K562 (cell line): ENCODE measurements at regions not wholly inside any gene's neighbourhood (a gene's known extent, or its start where the extent isn't known, plus 50 kb on each side); places are given as distances from the start of the nearest gene placed in this dataset.

ENCODE experiments used
- ATAC-seq: fragments of 200-7000 bp; cut with Tn5 transposase; 3 replicates; pipeline ENCODE4 v1.9.1; 2020; ENCODE audit warnings: moderate library complexity
- BruUV-seq: library from RNA; stranded (reverse); fragments of 400-500 nt; replicated peaks from 2 replicates; lab custom pipeline; 2021; lab: Mats Ljungman, UMichigan
- CTCF ChIA-PET: fragments of 300-600 bp; formaldehyde crosslinking; extraction: SDS; loops from one replicate; lab custom pipeline; 2021; ENCODE audit warnings: low intra/inter-chr PET ratio; lab: Yijun Ruan, JAX
- POLR2A ChIA-PET: fragments of 300-600, 350-650 bp; sonication (Branson Sonifier 250); formaldehyde crosslinking; extraction: SDS; loops from one replicate; lab custom pipeline; 2021; ENCODE audit warnings: antibody characterized with exemption, inconsistent platforms; lab: Yijun Ruan, JAX
- DNase-seq, 4 experiments: peaks; one replicate each; pipeline versions ENCODE4 v3.0.0 to v3.0.0-alpha.2; 2011 to 2018; ENCODE audit warnings: low spot score in 3 of 4, mixed read lengths in 3 of 4; ENCODE audit errors: extremely low read depth in 1 of 4
- FAIRE-seq: peaks from 2 replicates; lab custom pipeline; 2011; peaks lifted over from hg19 to GRCh38; lab: Jason Lieb, UNC
- H2AFZ ChIP-seq: 2 replicates; pipeline ENCODE4 v1.6.0; 2011; ENCODE audit warnings: low read depth, low read length, control low read depth, inconsistent platforms
- H3K27ac ChIP-seq: fragments of 200-600 bp; 3 replicates; pipeline ENCODE4 v1.8.0; 2011; ENCODE audit warnings: low read depth, mild to moderate bottlenecking, control low read depth, inconsistent platforms, low read length, moderate library complexity, mixed read lengths; ENCODE audit errors: extremely low read depth
- H3K27me3 ChIP-seq, 2 experiments: fragments of 300-600 bp in 1 of 2; 2 replicates in 1 of 2; 3 replicates in 1 of 2; pipeline versions ENCODE4 v1.6.0 to v1.8.0; 2011; ENCODE audit warnings: inconsistent platforms in 2 of 2, low read length in 2 of 2, mild to moderate bottlenecking in 1 of 2, mixed read lengths in 1 of 2, moderate library complexity in 1 of 2; ENCODE audit not compliant: control insufficient read depth in 2 of 2, insufficient read depth in 2 of 2
- H3K36me3 ChIP-seq: fragments of 300-600 bp; 3 replicates; pipeline ENCODE4 v1.8.0; 2011; ENCODE audit warnings: mild to moderate bottlenecking, low read length, inconsistent platforms; ENCODE audit not compliant: control insufficient read depth, insufficient read depth
- H3K4me1 ChIP-seq, 2 experiments: fragments of 200-600 bp in 1 of 2; replicated peaks in 1 of 2; 2 replicates in 1 of 2; 3 replicates in 1 of 2; pipeline versions ENCODE4 v1.5.1 to v1.8.0; 2011; ENCODE audit warnings: inconsistent platforms in 2 of 2, low read length in 2 of 2, mild to moderate bottlenecking in 1 of 2, mixed read lengths in 1 of 2, moderate library complexity in 1 of 2; ENCODE audit not compliant: control insufficient read depth in 2 of 2, insufficient read depth in 2 of 2
- H3K4me2 ChIP-seq: 2 replicates; pipeline ENCODE4 v1.6.1; 2011; ENCODE audit warnings: low read length, control low read depth, inconsistent platforms, mixed read lengths; ENCODE audit not compliant: insufficient read depth
- H3K4me3 ChIP-seq: fragments of 200-600 bp; sonication (generic), shearing (Covaris generic); 2 replicates; pipeline ENCODE4 v1.5.1; 2016; ENCODE audit warnings: control low read depth, inconsistent platforms
- H3K79me2 ChIP-seq: fragments of 200-600 bp; 3 replicates; pipeline ENCODE4 v1.8.0; 2011; ENCODE audit warnings: low read length, inconsistent platforms; ENCODE audit not compliant: control insufficient read depth, insufficient read depth
- H3K9ac ChIP-seq, 2 experiments: 2 replicates each; pipeline versions ENCODE4 v1.6.0 to v1.6.1; 2011; ENCODE audit warnings: low read depth in 2 of 2, low read length in 2 of 2, control low read depth in 1 of 2, inconsistent platforms in 1 of 2, mild to moderate bottlenecking in 1 of 2, mixed read lengths in 1 of 2; ENCODE audit not compliant: insufficient read depth in 1 of 2
- H3K9me1 ChIP-seq: one replicate; pipeline ENCODE4 v1.6.0; 2011; ENCODE audit warnings: inconsistent platforms, mild to moderate bottlenecking, low read length, moderate library complexity; ENCODE audit not compliant: control insufficient read depth, insufficient read depth
- H3K9me3 ChIP-seq: replicated peaks from 2 replicates; pipeline ENCODE4 v1.5.1; 2011; ENCODE audit warnings: low read depth, low read length, inconsistent platforms; ENCODE audit not compliant: control insufficient read depth, insufficient read depth
- H4K20me1 ChIP-seq: replicated peaks from 2 replicates; pipeline ENCODE4 v1.6.1; 2011; ENCODE audit warnings: low read length, inconsistent platforms, mixed read lengths; ENCODE audit not compliant: control insufficient read depth, insufficient read depth
- CAMTA2 ChIP-seq: fragments of 250-450 bp; sonication (Bioruptor Pico); conservative IDR thresholded peaks from 2 replicates; pipeline ENCODE4 v1.5.1; 2022
- CBX1 ChIP-seq: sonication (generic); IDR thresholded peaks from 2 replicates; pipeline ENCODE4 v1.6.1; 2016; ENCODE audit warnings: antibody characterized with exemption, low read depth, mild to moderate bottlenecking
- ETV5 ChIP-seq: sonication (generic); formaldehyde crosslinking; IDR thresholded peaks from 2 replicates; pipeline ENCODE4 v1.4.0; 2020; ENCODE audit warnings: low read depth, mild to moderate bottlenecking, missing genetic modification reagents
- GMEB1 ChIP-seq: fragments of 250-450 bp; sonication (Bioruptor Pico); IDR thresholded peaks from 2 replicates; pipeline ENCODE4 v1.4.0; 2020; ENCODE audit warnings: mild to moderate bottlenecking
- ILK ChIP-seq: fragments of 450-650 bp; IDR thresholded peaks from 2 replicates; pipeline ENCODE4 v1.6.1; 2016; ENCODE audit warnings: missing genetic modification characterization, low read depth, mild to moderate bottlenecking, missing compliant biosample characterization, moderate library complexity, borderline replicate concordance
- NFIX ChIP-seq: fragments of 250-450 bp; sonication (Bioruptor Pico); IDR thresholded peaks from 2 replicates; pipeline ENCODE4 v1.4.0; 2020; ENCODE audit warnings: low read depth, mild to moderate bottlenecking, moderate library complexity
- POLR2H ChIP-seq: IDR thresholded peaks from 2 replicates; pipeline ENCODE4 v1.6.1; 2016; ENCODE audit warnings: missing genetic modification characterization, low read depth, mild to moderate bottlenecking, control low read depth, missing compliant biosample characterization, moderate library complexity
- RAD51 ChIP-seq: fragments of 450-650 bp; IDR thresholded peaks from 2 replicates; pipeline ENCODE4 v1.7.1; 2016; ENCODE audit warnings: low read depth, mild to moderate bottlenecking, borderline replicate concordance
- RBFOX2 ChIP-seq: fragments of 200-400 bp; formaldehyde crosslinking; IDR thresholded peaks from 2 replicates; pipeline ENCODE4 v1.6.1; 2017; ENCODE audit warnings: low read depth, mild to moderate bottlenecking, low read length, moderate library complexity
- RBM39 ChIP-seq: fragments of 200-400 bp; formaldehyde crosslinking; optimal IDR thresholded peaks from 2 replicates; pipeline ENCODE3; 2018; ENCODE audit warnings: low read depth, low read length
- RHOXF2B ChIP-seq: fragments of 250-450 bp; sonication (Bioruptor Pico); conservative IDR thresholded peaks from 2 replicates; pipeline ENCODE4 v1.5.1; 2021
- SOX6 ChIP-seq: fragments of 450-650 bp; IDR thresholded peaks from 2 replicates; pipeline ENCODE4 v1.6.1; 2014; ENCODE audit warnings: mild to moderate bottlenecking
- ZNF395 ChIP-seq: fragments of 200-800 bp; sonication (Bioruptor generic); IDR thresholded peaks from 2 replicates; pipeline ENCODE4 v1.6.1; 2017; ENCODE audit warnings: missing genetic modification characterization, missing compliant biosample characterization
- WGBS: fragments of 100-300 bp; shearing (Covaris generic); methylation state at CpG from one replicate; pipeline ENCODE4 v1.1.6; 2016; ENCODE audit warnings: low coverage, mixed read lengths; ENCODE audit not compliant: insufficient coverage; ENCODE audit errors: missing lambda C conversion rate; 5-methylcytosine and 5-hydroxymethylcytosine counted together
- in situ Hi-C: fragments of 300-500 bp; cut with MboI; formaldehyde crosslinking; loops from 4 replicates; pipeline ENCODE4 v1.15.0; 2018; ENCODE audit warnings: inconsistent platforms, mixed read lengths
- intact Hi-C: fragments of 100-400 bp; cut with micrococcal nuclease; formaldehyde crosslinking; loops from 2 replicates; pipeline ENCODE4 v1.14.2; 2022

- H3K4me2 ChIP-seq = no peak overlapping the region
- no peaks in the 10 kb centered on the region for H3K36me3 ChIP-seq
- no peak for FAIRE-seq
- no peak overlapping the region for H3K9ac ChIP-seq
- 18% methylated on average over 4 of the region's 4 CpGs for WGBS
- ATAC-seq = no peak
- H3K27ac ChIP-seq = no peak overlapping the region
- H3K27me3 ChIP-seq = peaks cover 0 to 20% of the 10 kb centered on the region in 2 experiments; a peak in 3 of 5 replicates
- in situ Hi-C loops (no loop called here), intact Hi-C loops (no loop called here)
- peaks cover 5% of the 10 kb centered on the region for H3K9me3 ChIP-seq
- no peak overlapping the region for H2AFZ ChIP-seq
- CTCF ChIA-PET = no interaction called here
- peaks cover 0 to 4% of the 10 kb centered on the region in 2 experiments; a peak in 2 of 5 replicates for H3K4me1 ChIP-seq
- no peak for DNase-seq
- BruUV-seq = no TSS peak
- no peaks in the 10 kb centered on the region for H3K9me1 ChIP-seq
- POLR2A ChIA-PET = no interaction called here
- H4K20me1 ChIP-seq = 0 out of 2 replicates have a peak, but pooled peaks cover 3% of the 10 kb centered on the region
- no peak overlapping the region for H3K4me3 ChIP-seq
- no peaks in the 10 kb centered on the region for H3K79me2 ChIP-seq
- TF ChIP-seq RAD51 = no peak
- TF ChIP-seq ILK (tag) = no peak
- no peak for TF ChIP-seq ETV5 (CRISPR knock-in tag)
- no peak for TF ChIP-seq CAMTA2 (CRISPR knock-in tag)
- TF ChIP-seq RBM39 = no peak
- TF ChIP-seq GMEB1 (CRISPR knock-in tag) = no peak
- no peak for TF ChIP-seq NFIX (CRISPR knock-in tag)
- TF ChIP-seq SOX6 = no peak
- TF ChIP-seq POLR2H (tag) = no peak
- TF ChIP-seq RBFOX2 = no peak
- TF ChIP-seq RHOXF2B = no peak
- no peak for TF ChIP-seq ZNF395 (CRISPR knock-in tag)
- TF ChIP-seq CBX1 = no peak
Measured at GRCh38 chr17:36876966-36877365, 60.3 kb upstream of the LHX1 start.
